HepG2 (cell line): ENCODE measurements at regions not wholly inside any gene's neighbourhood (a gene's known extent, or its start where the extent isn't known, plus 50 kb on each side); places are given as distances from the start of the nearest gene placed in this dataset.

ENCODE experiments used
- HNRNPLL ChIP-seq: fragments of 200-400 bp; formaldehyde crosslinking; IDR thresholded peaks from 2 replicates; pipeline ENCODE4 v1.6.1; 2017; ENCODE audit warnings: mild to moderate bottlenecking, low read depth, low read length; ENCODE audit not compliant: poor library complexity, severe bottlenecking
- PAWR ChIP-seq: sonication (generic); formaldehyde crosslinking; IDR thresholded peaks from 2 replicates; pipeline ENCODE4 v1.4.0; 2020; ENCODE audit warnings: missing genetic modification reagents, mild to moderate bottlenecking, borderline replicate concordance
- RBM39 ChIP-seq: fragments of 200-400 bp; formaldehyde crosslinking; IDR thresholded peaks from one replicate; pipeline ENCODE4 v1.6.1; 2018; ENCODE audit warnings: antibody characterized with exemption, mild to moderate bottlenecking, low read depth, low read length; ENCODE audit not compliant: poor library complexity, severe bottlenecking
- STAT5B ChIP-seq: sonication (generic); formaldehyde crosslinking; IDR thresholded peaks from 2 replicates; pipeline ENCODE4 v1.4.0; 2020; ENCODE audit warnings: missing genetic modification reagents
- THAP11 ChIP-seq: IDR thresholded peaks from 2 replicates; pipeline ENCODE4 v1.6.1; 2016; ENCODE audit warnings: missing biosample characterization, missing genetic modification reagents
- ZNF317 ChIP-seq: sonication (generic); formaldehyde crosslinking; IDR thresholded peaks from 2 replicates; pipeline ENCODE4 v1.5.0; 2020; ENCODE audit warnings: mild to moderate bottlenecking, missing genetic modification reagents
- ZNF761 ChIP-seq: sonication (generic); formaldehyde crosslinking; conservative IDR thresholded peaks from 2 replicates; pipeline ENCODE4 v1.4.0; 2020; ENCODE audit warnings: mild to moderate bottlenecking, missing genetic modification reagents
- TF ChIP-seq, protein P1 (sequence below), 2 experiments: sonication (generic) in 1 of 2; formaldehyde crosslinking in 1 of 2; IDR thresholded peaks; 2 replicates each; pipeline versions ENCODE4 v1.6.1 to v1.9.0; 2014 to 2022; ENCODE audit warnings: antibody characterized with exemption in 1 of 2, borderline replicate concordance in 1 of 2, inconsistent platforms in 1 of 2, low read depth in 1 of 2, missing genetic modification reagents in 1 of 2
- TF ChIP-seq, protein P2 (sequence below): IDR thresholded peaks from 2 replicates; pipeline ENCODE4 v1.6.1; 2016; ENCODE audit warnings: low read depth, control low read depth
- TF ChIP-seq, protein P3 (sequence below): sonication (generic); formaldehyde crosslinking; IDR thresholded peaks from 2 replicates; pipeline ENCODE4 v1.5.0; 2020; ENCODE audit warnings: missing genetic modification reagents
- TF ChIP-seq, protein P4 (sequence below): IDR thresholded peaks from 2 replicates; pipeline ENCODE4 v1.6.1; 2016; ENCODE audit warnings: low read depth

DNA sequence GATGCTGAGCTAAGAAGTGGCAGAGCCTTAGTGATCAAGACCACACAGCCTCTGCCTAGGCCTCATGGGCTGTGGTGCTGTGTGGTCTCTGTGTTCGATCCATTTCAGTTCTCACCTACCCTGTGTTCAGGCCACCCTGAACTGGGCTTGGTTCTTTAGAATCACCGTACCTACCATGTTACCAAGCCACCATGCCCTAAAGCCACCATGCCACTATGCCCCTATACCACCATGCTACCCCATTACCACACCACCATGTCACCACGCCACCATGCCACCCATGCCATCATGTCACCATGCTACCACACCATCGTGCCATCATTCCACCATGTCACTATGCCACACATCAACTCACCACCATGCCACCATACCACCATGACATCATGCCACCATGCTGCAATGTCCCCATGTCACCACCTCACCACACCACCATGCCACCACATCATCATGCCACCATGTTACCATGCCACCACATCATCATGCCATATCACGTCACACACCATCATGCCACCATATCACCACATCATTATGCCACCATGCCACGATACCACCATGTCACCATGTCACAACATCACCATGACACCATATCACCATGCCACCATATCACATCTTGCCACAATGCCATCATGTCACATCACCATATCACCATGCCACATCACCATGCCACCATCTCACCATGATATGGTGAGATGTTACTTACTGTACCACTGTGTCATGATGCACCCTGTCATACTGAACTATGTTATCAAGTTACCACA lies 191.0 kb upstream of the ARL4C start (continued):
- TF ChIP-seq, protein P1, sequence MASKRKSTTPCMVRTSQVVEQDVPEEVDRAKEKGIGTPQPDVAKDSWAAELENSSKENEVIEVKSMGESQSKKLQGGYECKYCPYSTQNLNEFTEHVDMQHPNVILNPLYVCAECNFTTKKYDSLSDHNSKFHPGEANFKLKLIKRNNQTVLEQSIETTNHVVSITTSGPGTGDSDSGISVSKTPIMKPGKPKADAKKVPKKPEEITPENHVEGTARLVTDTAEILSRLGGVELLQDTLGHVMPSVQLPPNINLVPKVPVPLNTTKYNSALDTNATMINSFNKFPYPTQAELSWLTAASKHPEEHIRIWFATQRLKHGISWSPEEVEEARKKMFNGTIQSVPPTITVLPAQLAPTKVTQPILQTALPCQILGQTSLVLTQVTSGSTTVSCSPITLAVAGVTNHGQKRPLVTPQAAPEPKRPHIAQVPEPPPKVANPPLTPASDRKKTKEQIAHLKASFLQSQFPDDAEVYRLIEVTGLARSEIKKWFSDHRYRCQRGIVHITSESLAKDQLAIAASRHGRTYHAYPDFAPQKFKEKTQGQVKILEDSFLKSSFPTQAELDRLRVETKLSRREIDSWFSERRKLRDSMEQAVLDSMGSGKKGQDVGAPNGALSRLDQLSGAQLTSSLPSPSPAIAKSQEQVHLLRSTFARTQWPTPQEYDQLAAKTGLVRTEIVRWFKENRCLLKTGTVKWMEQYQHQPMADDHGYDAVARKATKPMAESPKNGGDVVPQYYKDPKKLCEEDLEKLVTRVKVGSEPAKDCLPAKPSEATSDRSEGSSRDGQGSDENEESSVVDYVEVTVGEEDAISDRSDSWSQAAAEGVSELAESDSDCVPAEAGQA (IDR thresholded peaks at IDR 0.05; ENCODE audit: low read depth), result no peak
- TF ChIP-seq, protein P1 (CRISPR knock-in tag; IDR thresholded peaks at IDR 0.05; ENCODE audit: borderline replicate concordance), result no peak
- TF ChIP-seq ZNF317 (CRISPR knock-in tag) (no peak), RBM39 (no peak), THAP11 (CRISPR knock-in tag) (no peak), HNRNPLL (no peak), ZNF761 (no peak), STAT5B (CRISPR knock-in tag) (no peak), PAWR (CRISPR knock-in tag) (no peak)
- TF ChIP-seq, protein P2, sequence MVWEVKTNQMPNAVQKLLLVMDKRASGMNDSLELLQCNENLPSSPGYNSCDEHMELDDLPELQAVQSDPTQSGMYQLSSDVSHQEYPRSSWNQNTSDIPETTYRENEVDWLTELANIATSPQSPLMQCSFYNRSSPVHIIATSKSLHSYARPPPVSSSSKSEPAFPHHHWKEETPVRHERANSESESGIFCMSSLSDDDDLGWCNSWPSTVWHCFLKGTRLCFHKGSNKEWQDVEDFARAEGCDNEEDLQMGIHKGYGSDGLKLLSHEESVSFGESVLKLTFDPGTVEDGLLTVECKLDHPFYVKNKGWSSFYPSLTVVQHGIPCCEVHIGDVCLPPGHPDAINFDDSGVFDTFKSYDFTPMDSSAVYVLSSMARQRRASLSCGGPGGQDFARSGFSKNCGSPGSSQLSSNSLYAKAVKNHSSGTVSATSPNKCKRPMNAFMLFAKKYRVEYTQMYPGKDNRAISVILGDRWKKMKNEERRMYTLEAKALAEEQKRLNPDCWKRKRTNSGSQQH, result no peak
- TF ChIP-seq, protein P3, sequence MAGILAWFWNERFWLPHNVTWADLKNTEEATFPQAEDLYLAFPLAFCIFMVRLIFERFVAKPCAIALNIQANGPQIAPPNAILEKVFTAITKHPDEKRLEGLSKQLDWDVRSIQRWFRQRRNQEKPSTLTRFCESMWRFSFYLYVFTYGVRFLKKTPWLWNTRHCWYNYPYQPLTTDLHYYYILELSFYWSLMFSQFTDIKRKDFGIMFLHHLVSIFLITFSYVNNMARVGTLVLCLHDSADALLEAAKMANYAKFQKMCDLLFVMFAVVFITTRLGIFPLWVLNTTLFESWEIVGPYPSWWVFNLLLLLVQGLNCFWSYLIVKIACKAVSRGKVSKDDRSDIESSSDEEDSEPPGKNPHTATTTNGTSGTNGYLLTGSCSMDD (CRISPR knock-in tag), result no peak
- TF ChIP-seq, protein P4, sequence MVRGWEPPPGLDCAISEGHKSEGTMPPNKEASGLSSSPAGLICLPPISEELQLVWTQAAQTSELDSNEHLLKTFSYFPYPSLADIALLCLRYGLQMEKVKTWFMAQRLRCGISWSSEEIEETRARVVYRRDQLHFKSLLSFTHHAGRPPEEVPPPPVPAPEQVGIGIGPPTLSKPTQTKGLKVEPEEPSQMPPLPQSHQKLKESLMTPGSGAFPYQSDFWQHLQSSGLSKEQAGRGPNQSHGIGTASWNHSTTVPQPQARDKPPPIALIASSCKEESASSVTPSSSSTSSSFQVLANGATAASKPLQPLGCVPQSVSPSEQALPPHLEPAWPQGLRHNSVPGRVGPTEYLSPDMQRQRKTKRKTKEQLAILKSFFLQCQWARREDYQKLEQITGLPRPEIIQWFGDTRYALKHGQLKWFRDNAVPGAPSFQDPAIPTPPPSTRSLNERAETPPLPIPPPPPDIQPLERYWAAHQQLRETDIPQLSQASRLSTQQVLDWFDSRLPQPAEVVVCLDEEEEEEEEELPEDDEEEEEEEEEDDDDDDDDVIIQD, result no peak
